ENCODE measurements at regions not wholly inside any gene's neighbourhood (a gene's known extent, or its start where the extent isn't known, plus 50 kb on each side); places are given as distances from the start of the nearest gene placed in this dataset.

GRCh38 chr4:164481306-164482091 lies 272.4 kb upstream of the SMIM31 start:
- DNase-seq (ENCODE audit: low read depth in 4 of 4, low spot score in 1 of 4): no peak

- no peak for DNase-seq (ENCODE audit: low read depth in 4 of 4, low spot score in 1 of 4)
Measured at GRCh38 chr4:164482092-164482404, 271.9 kb upstream of the SMIM31 start.

GRCh38 chr4:164482758-164483157 lies 271.2 kb upstream of the SMIM31 start:
- no peak for DNase-seq (ENCODE audit: low read depth in 4 of 4, low spot score in 1 of 4)

GRCh38 chr4:164483711-164484110 lies 270.2 kb upstream of the SMIM31 start:
- no peak for DNase-seq (ENCODE audit: low read depth in 4 of 4, low spot score in 1 of 4)

GRCh38 chr4:164484551-164484950 lies 269.4 kb upstream of the SMIM31 start:
- no peak for DNase-seq (ENCODE audit: low read depth in 4 of 4, low spot score in 1 of 4)

GRCh38 chr4:164485136-164485535 lies 268.8 kb upstream of the SMIM31 start:
- DNase-seq (ENCODE audit: low read depth in 4 of 4, low spot score in 1 of 4): no peak

GRCh38 chr4:164488114-164488513 lies 265.8 kb upstream of the SMIM31 start:
- no peak for DNase-seq (ENCODE audit: low read depth in 4 of 4, low spot score in 1 of 4)

GRCh38 chr4:164501074-164501473 lies 252.9 kb upstream of the SMIM31 start:
- no peak for DNase-seq (ENCODE audit: low read depth in 4 of 4, low spot score in 1 of 4)

GRCh38 chr4:164503874-164504273 lies 250.1 kb upstream of the SMIM31 start:
- DNase-seq (ENCODE audit: low read depth in 4 of 4, low spot score in 1 of 4): no peak

- no peak for DNase-seq (ENCODE audit: low read depth in 4 of 4, low spot score in 1 of 4)
Measured at GRCh38 chr4:164508097-164508496, 245.8 kb upstream of the SMIM31 start.

- DNase-seq (ENCODE audit: low read depth in 4 of 4, low spot score in 1 of 4): no peak
Measured at GRCh38 chr4:164508771-164509170, 245.2 kb upstream of the SMIM31 start.

GRCh38 chr4:164509951-164510350 lies 244.0 kb upstream of the SMIM31 start:
- DNase-seq (ENCODE audit: low read depth in 4 of 4, low spot score in 1 of 4): no peak

- DNase-seq (ENCODE audit: low read depth in 4 of 4, low spot score in 1 of 4): no peak
Measured at GRCh38 chr4:164512124-164512523, 241.8 kb upstream of the SMIM31 start.

GRCh38 chr4:164514765-164515164 lies 239.2 kb upstream of the SMIM31 start:
- no peak for DNase-seq (ENCODE audit: low read depth in 4 of 4, low spot score in 1 of 4)

- no peak for DNase-seq (ENCODE audit: low read depth in 4 of 4, low spot score in 1 of 4)
Measured at GRCh38 chr4:164524789-164525188, 229.1 kb upstream of the SMIM31 start.

- DNase-seq (ENCODE audit: low read depth in 4 of 4, low spot score in 1 of 4): no peak
Measured at GRCh38 chr4:164526933-164527583, 226.9 kb upstream of the SMIM31 start.

- DNase-seq (ENCODE audit: low read depth in 4 of 4, low spot score in 1 of 4): no peak
Measured at GRCh38 chr4:164529058-164529457, 224.9 kb upstream of the SMIM31 start.

GRCh38 chr4:164529486-164529885 lies 224.4 kb upstream of the SMIM31 start:
- DNase-seq (ENCODE audit: low read depth in 4 of 4, low spot score in 1 of 4): no peak

- no peak for DNase-seq (ENCODE audit: low read depth in 4 of 4, low spot score in 1 of 4)
Measured at GRCh38 chr4:164531336-164531735, 222.6 kb upstream of the SMIM31 start.

- no peak for DNase-seq (ENCODE audit: low read depth in 4 of 4, low spot score in 1 of 4)
Measured at GRCh38 chr4:164536814-164537213, 217.1 kb upstream of the SMIM31 start.

- DNase-seq (ENCODE audit: low read depth in 4 of 4, low spot score in 1 of 4): no peak
Measured at GRCh38 chr4:164538097-164538496, 215.8 kb upstream of the SMIM31 start.

- DNase-seq (ENCODE audit: low read depth in 4 of 4, low spot score in 1 of 4): no peak
Measured at GRCh38 chr4:164540987-164541386, 212.9 kb upstream of the SMIM31 start.

GRCh38 chr4:164542431-164542830 lies 211.5 kb upstream of the SMIM31 start:
- DNase-seq (ENCODE audit: low read depth in 4 of 4, low spot score in 1 of 4): no peak

Measured in stimulated activated CD4-positive, alpha-beta T cell treated with anti-CD3 and anti-CD28 coated beads, Interleukin-1b, Interleukin-23, amount 100 ng/mL, for 24 hours (primary cell).